ENCODE measurements at regions not wholly inside any gene's neighbourhood (a gene's known extent, or its start where the extent isn't known, plus 50 kb on each side); places are given as distances from the start of the nearest gene placed in this dataset.

GRCh38 chrX:115906276-115906675 lies 264.3 kb upstream of the AGTR2 start:
- intact Hi-C loops (cut with DNase I; ENCODE audit: low total_unique reads) = no loop called here
- WGBS, 5 donors = 88 to 100% (median 95%) methylated on average over 1 to 2 of the region's 2 CpGs
- no peak for DNase-seq
- Histone ChIP-seq H3K27ac (no peak overlapping the region), H3K36me3 (no peaks in the 10 kb centered on the region), H3K4me1 (no peaks in the 10 kb centered on the region), H3K9me3 (peaks cover 0 to 4% (median 0%) of the 10 kb centered on the region in 8 donors), H3K27me3 (replicated peaks in 1 of 7) (peaks cover 0 to 18% (median 0%) of the 10 kb centered on the region in 7 donors), H3K4me3 (no peak overlapping the region)
- TF ChIP-seq, protein P1, sequence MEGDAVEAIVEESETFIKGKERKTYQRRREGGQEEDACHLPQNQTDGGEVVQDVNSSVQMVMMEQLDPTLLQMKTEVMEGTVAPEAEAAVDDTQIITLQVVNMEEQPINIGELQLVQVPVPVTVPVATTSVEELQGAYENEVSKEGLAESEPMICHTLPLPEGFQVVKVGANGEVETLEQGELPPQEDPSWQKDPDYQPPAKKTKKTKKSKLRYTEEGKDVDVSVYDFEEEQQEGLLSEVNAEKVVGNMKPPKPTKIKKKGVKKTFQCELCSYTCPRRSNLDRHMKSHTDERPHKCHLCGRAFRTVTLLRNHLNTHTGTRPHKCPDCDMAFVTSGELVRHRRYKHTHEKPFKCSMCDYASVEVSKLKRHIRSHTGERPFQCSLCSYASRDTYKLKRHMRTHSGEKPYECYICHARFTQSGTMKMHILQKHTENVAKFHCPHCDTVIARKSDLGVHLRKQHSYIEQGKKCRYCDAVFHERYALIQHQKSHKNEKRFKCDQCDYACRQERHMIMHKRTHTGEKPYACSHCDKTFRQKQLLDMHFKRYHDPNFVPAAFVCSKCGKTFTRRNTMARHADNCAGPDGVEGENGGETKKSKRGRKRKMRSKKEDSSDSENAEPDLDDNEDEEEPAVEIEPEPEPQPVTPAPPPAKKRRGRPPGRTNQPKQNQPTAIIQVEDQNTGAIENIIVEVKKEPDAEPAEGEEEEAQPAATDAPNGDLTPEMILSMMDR (IDR thresholded peaks at IDR 0.05 in 8 of 11, conservative IDR thresholded peaks at IDR 0.05 in 3 of 11) = no peak
- TF ChIP-seq POLR2AphosphoS5 (IDR thresholded peaks at IDR 0.05) (no peak), POLR2A (IDR thresholded peaks at IDR 0.05) (no peak)

DNA sequence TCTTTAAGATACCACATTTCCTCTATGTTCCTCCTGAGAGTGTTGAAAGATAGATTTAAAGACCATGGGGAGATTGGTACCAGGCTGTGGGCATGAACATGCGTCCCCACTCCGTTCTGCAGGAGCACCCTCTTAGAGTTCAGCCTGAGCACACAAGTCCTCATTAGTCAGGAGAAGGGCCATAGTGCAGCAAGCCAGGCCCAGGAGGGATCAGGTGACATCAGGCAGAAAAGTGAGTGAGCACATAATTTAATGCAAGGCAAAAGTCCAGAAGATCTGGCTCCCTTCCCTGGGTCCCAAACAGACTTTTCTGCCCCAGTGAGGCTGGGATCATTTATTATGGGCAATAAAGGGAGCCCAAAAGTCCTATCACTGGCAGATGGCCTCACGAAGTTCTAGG lies 263.7 kb upstream of the AGTR2 start:
- Histone ChIP-seq H3K9me3 (peaks cover 0 to 4% (median 0%) of the 10 kb centered on the region in 8 donors), H3K27me3 (replicated peaks in 1 of 7) (peaks cover 0 to 18% (median 0%) of the 10 kb centered on the region in 7 donors), H3K27ac (no peak overlapping the region), H3K4me1 (no peaks in the 10 kb centered on the region), H3K36me3 (no peaks in the 10 kb centered on the region), H3K4me3 (no peak overlapping the region)
- 82 to 98% (median 86%) methylated on average over 2 to 3 of the region's 3 CpGs for WGBS, 5 donors
- no peak for DNase-seq
- intact Hi-C loops (cut with DNase I; ENCODE audit: low total_unique reads) = no loop called here
- TF ChIP-seq POLR2A (IDR thresholded peaks at IDR 0.05) (no peak), POLR2AphosphoS5 (IDR thresholded peaks at IDR 0.05) (no peak)
- TF ChIP-seq, protein P1 (IDR thresholded peaks at IDR 0.05 in 8 of 11, conservative IDR thresholded peaks at IDR 0.05 in 3 of 11) = no peak

GRCh38 chrX:115909017-115909416 lies 261.5 kb upstream of the AGTR2 start:
- 81 to 95% (median 88%) methylated on average over 4 of the region's 4 CpGs for WGBS, 5 donors
- no peak overlapping the region for H3K27ac ChIP-seq
- intact Hi-C loops (cut with DNase I; ENCODE audit: low total_unique reads) = no loop called here
- H3K4me1 ChIP-seq = no peaks in the 10 kb centered on the region
- peaks cover 0 to 8% (median 2%) of the 10 kb centered on the region in 8 donors for H3K9me3 ChIP-seq
- no peak overlapping the region for H3K4me3 ChIP-seq
- H3K36me3 ChIP-seq = no peaks in the 10 kb centered on the region
- TF ChIP-seq POLR2A (IDR thresholded peaks at IDR 0.05) (no peak), POLR2AphosphoS5 (IDR thresholded peaks at IDR 0.05) (no peak)
- TF ChIP-seq, protein P1 (IDR thresholded peaks at IDR 0.05 in 8 of 11, conservative IDR thresholded peaks at IDR 0.05 in 3 of 11) = no peak
- no peak for DNase-seq
- peaks cover 0 to 18% (median 0%) of the 10 kb centered on the region in 7 donors for H3K27me3 ChIP-seq (replicated peaks in 1 of 7)

DNA sequence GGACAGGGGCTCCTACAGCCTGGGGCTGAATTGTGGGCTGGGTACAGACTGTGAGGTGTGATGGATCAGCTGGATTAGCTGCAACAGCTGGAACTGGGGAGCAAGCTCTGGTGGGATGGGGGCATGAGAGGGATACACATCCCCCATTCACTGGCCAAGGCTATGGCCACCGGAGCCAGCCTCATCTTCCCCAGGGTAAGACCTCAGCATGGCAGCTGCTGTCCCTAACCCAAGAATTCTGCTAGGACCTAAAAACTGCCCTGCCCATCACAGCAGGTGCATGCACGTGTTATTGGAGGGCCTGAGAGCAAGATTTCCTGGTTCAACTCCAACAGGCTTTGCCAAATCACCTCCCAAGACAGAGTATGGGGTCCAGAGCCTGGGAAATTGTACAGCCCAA lies 258.6 kb upstream of the AGTR2 start:
- WGBS, 5 donors = 30 to 92% (median 75%) methylated on average over 1 to 2 of the region's 2 CpGs; no CpG with 5 or more reads in 1 of the 5 donors
- no peaks in the 10 kb centered on the region for H3K36me3 ChIP-seq
- no peaks in the 10 kb centered on the region for H3K4me1 ChIP-seq
- peaks cover 0 to 13% (median 2%) of the 10 kb centered on the region in 8 donors for H3K9me3 ChIP-seq
- no peak overlapping the region for H3K4me3 ChIP-seq
- no peak overlapping the region for H3K27ac ChIP-seq
- peaks cover 0 to 18% (median 0%) of the 10 kb centered on the region in 7 donors for H3K27me3 ChIP-seq (replicated peaks in 1 of 7)
- no peak for DNase-seq
- intact Hi-C loops (cut with DNase I; ENCODE audit: low total_unique reads) = no loop called here
- TF ChIP-seq, protein P1 (IDR thresholded peaks at IDR 0.05 in 8 of 11, conservative IDR thresholded peaks at IDR 0.05 in 3 of 11) = no peak
- no peak for TF ChIP-seq POLR2A (IDR thresholded peaks at IDR 0.05)
- TF ChIP-seq POLR2AphosphoS5 (IDR thresholded peaks at IDR 0.05) = no peak
